NCI-H524 (cell line): ENCODE measurements at regions not wholly inside any gene's neighbourhood (a gene's known extent, or its start where the extent isn't known, plus 50 kb on each side); places are given as distances from the start of the nearest gene placed in this dataset.
"Not testable (repeated sequence)": the region's sequence is repeated elsewhere in the genome, so short reads cannot be mapped to it uniquely, and the experiment has no call there.

ENCODE experiments used
- DNase-seq, 2 experiments: peaks; one replicate each; lab custom pipeline; 2025; lab: John Stamatoyannopoulos, UW

GRCh38 chr7:65621580-65622201 is 248.0 kb downstream of the ZNF92 start:
- peak in 1 of 2 experiments; percentile 8 for DNase-seq

GRCh38 chr7:65631236-65631635 is 241.6 kb upstream of the VKORC1L1 start:
- DNase-seq, result not testable (repeated sequence)

GRCh38 chr7:65633587-65634404 is 239.1 kb upstream of the VKORC1L1 start:
- not testable (repeated sequence) for DNase-seq

GRCh38 chr7:65638918-65639317 is 234.0 kb upstream of the VKORC1L1 start:
- not testable (repeated sequence) for DNase-seq

GRCh38 chr7:65639717-65640116 is 233.2 kb upstream of the VKORC1L1 start:
- DNase-seq, result not testable (repeated sequence)

GRCh38 chr7:65643498-65643897 is 229.4 kb upstream of the VKORC1L1 start:
- DNase-seq, result not testable (repeated sequence)

GRCh38 chr7:65647153-65647964 is 225.5 kb upstream of the VKORC1L1 start:
- not testable (repeated sequence) for DNase-seq

GRCh38 chr7:65651174-65651573 is 221.7 kb upstream of the VKORC1L1 start:
- not testable (repeated sequence) for DNase-seq

GRCh38 chr7:65651826-65652592 is 220.9 kb upstream of the VKORC1L1 start:
- DNase-seq, result not testable (repeated sequence)

GRCh38 chr7:65652669-65653068 is 220.2 kb upstream of the VKORC1L1 start:
- not testable (repeated sequence) for DNase-seq

- DNase-seq, result not testable (repeated sequence)
These were observed 216.2 kb upstream of the VKORC1L1 start for GRCh38 chr7:65656494-65657188.

- DNase-seq, result not testable (repeated sequence)
These were observed 189.5 kb upstream of the VKORC1L1 start for GRCh38 chr7:65683362-65683761.

- DNase-seq, result not testable (repeated sequence)
These were observed 173.7 kb upstream of the VKORC1L1 start for GRCh38 chr7:65699026-65699714.

GRCh38 chr7:65699715-65700356 is 173.0 kb upstream of the VKORC1L1 start:
- DNase-seq, result not testable (repeated sequence)

- DNase-seq, result not testable (repeated sequence)
These were observed 153.6 kb upstream of the VKORC1L1 start for GRCh38 chr7:65719123-65719798.

GRCh38 chr7:65722361-65722792 is 150.5 kb upstream of the VKORC1L1 start:
- peak in 1 of 2 experiments; percentile 7 for DNase-seq

GRCh38 chr7:65727182-65727581 is 145.7 kb upstream of the VKORC1L1 start:
- not testable (repeated sequence) for DNase-seq

GRCh38 chr7:65731129-65731528 is 141.7 kb upstream of the VKORC1L1 start:
- DNase-seq, result no peak

- no peak for DNase-seq
These were observed 141.3 kb upstream of the VKORC1L1 start for GRCh38 chr7:65731562-65732035.
